ENCODE measurements at regions not wholly inside any gene's neighbourhood (a gene's known extent, or its start where the extent isn't known, plus 50 kb on each side); places are given as distances from the start of the nearest gene placed in this dataset.

GRCh38 chr1:96059276-96059675 is 662.3 kb upstream of the PTBP2 start:
- BruUV-seq (replicated peaks) = no TSS peak
- Histone ChIP-seq H3K4me1 (replicated peaks in 1 of 2; ENCODE audit: control insufficient read depth in 2 of 2, insufficient read depth in 2 of 2, low read length in 2 of 2) (no peaks in the 10 kb centered on the region), H3K4me3 (no peak overlapping the region), H4K20me1 (replicated peaks; ENCODE audit: control insufficient read depth, insufficient read depth, low read length) (no peaks in the 10 kb centered on the region), H3K27ac (ENCODE audit: extremely low read depth, low read depth, low read length) (no peak overlapping the region), H3K79me2 (ENCODE audit: control insufficient read depth, insufficient read depth, low read length) (no peaks in the 10 kb centered on the region), H3K27me3 (ENCODE audit: control insufficient read depth in 2 of 2, insufficient read depth in 2 of 2, low read length in 2 of 2) (no peaks in the 10 kb centered on the region), H3K9ac (ENCODE audit: insufficient read depth in 1 of 2, low read depth in 2 of 2, low read length in 2 of 2) (no peak overlapping the region), H3K9me1 (ENCODE audit: control insufficient read depth, insufficient read depth, low read length) (no peaks in the 10 kb centered on the region), H3K9me3 (replicated peaks; ENCODE audit: control insufficient read depth, insufficient read depth, low read depth, low read length) (no peaks in the 10 kb centered on the region), H3K36me3 (ENCODE audit: control insufficient read depth, insufficient read depth, low read length) (no peaks in the 10 kb centered on the region), H3K4me2 (ENCODE audit: insufficient read depth, low read length) (no peak overlapping the region), H2AFZ (ENCODE audit: low read depth, low read length) (no peak overlapping the region)
- POLR2A ChIA-PET = no interaction called here
- in situ Hi-C loops (cut with MboI) (no loop called here), intact Hi-C loops (cut with micrococcal nuclease) (no loop called here)
- WGBS (ENCODE audit: insufficient coverage, low coverage, missing lambda C conversion rate) = 0% methylated on average over 1 of the region's 1 CpG
- no peak for DNase-seq (ENCODE audit: extremely low read depth in 1 of 4, low spot score in 3 of 4)
- no peak for FAIRE-seq
- CTCF ChIA-PET (ENCODE audit: low intra/inter-chr PET ratio) = no interaction called here
- no peak for TF ChIP-seq TCF7 (IDR thresholded peaks at IDR 0.05; ENCODE audit: borderline replicate concordance)
- TF ChIP-seq TAF1 (IDR thresholded peaks at IDR 0.05; ENCODE audit: control insufficient read depth, extremely low read depth, insufficient read depth, low read length, severe bottlenecking) = no peak
- no peak for TF ChIP-seq GABPB2 (CRISPR knock-in tag; conservative IDR thresholded peaks at IDR 0.05)
- TF ChIP-seq ZNF436 (CRISPR knock-in tag; IDR thresholded peaks at IDR 0.05) = no peak
- TF ChIP-seq FOXP1 (CRISPR knock-in tag; IDR thresholded peaks at IDR 0.05) = no peak
- TF ChIP-seq TFE3 (CRISPR knock-in tag; IDR thresholded peaks at IDR 0.05) = no peak
- no peak for TF ChIP-seq HNRNPUL1 (IDR thresholded peaks at IDR 0.05; ENCODE audit: low read length)
- no peak for TF ChIP-seq RNF2 (IDR thresholded peaks at IDR 0.05)
- no peak for TF ChIP-seq TEAD1 (CRISPR knock-in tag; IDR thresholded peaks at IDR 0.05)
- no peak for TF ChIP-seq ZNF695 (CRISPR knock-in tag; IDR thresholded peaks at IDR 0.05)
- no peak for TF ChIP-seq ATF2 (CRISPR knock-in tag; IDR thresholded peaks at IDR 0.05)
- TF ChIP-seq BRD9 (IDR thresholded peaks at IDR 0.05; ENCODE audit: low read depth, partially characterized antibody) = no peak
- no peak for TF ChIP-seq TEAD4 (IDR thresholded peaks at IDR 0.05; ENCODE audit: low read length)
- no peak for TF ChIP-seq TEAD4 (CRISPR knock-in tag; IDR thresholded peaks at IDR 0.05; ENCODE audit: borderline replicate concordance)
- no peak for TF ChIP-seq ZBED1 (IDR thresholded peaks at IDR 0.05)
- no peak for TF ChIP-seq KHSRP (IDR thresholded peaks at IDR 0.05)
- no peak for TF ChIP-seq XRCC4 (IDR thresholded peaks at IDR 0.05; ENCODE audit: extremely low read depth, insufficient read depth, insufficient read length)
- TF ChIP-seq ELK3 (CRISPR knock-in tag; IDR thresholded peaks at IDR 0.05) = no peak
- no peak for TF ChIP-seq CHD1 (IDR thresholded peaks at IDR 0.05; ENCODE audit: low read length)
- no peak for TF ChIP-seq TGIF2 (CRISPR knock-in tag; IDR thresholded peaks at IDR 0.05)
- TF ChIP-seq DLX4 (CRISPR knock-in tag; IDR thresholded peaks at IDR 0.05) = no peak
- no peak for ATAC-seq
